RPMI8226 (cell line): ENCODE measurements at regions not wholly inside any gene's neighbourhood (a gene's known extent, or its start where the extent isn't known, plus 50 kb on each side); places are given as distances from the start of the nearest gene placed in this dataset.
"Not testable (repeated sequence)": the region's sequence is repeated elsewhere in the genome, so short reads cannot be mapped to it uniquely, and the experiment has no call there.

ENCODE experiments used
- DNase-seq: peaks from one replicate; pipeline ENCODE4 v3.0.0-alpha.2; 2015

- no peak for DNase-seq
Observed at GRCh38 chr11:69205743-69206612, 50.2 kb downstream of the SMIM38 start.

- DNase-seq: not testable (repeated sequence)
Observed at GRCh38 chr11:69206613-69206965, 50.9 kb downstream of the SMIM38 start.

DNA sequence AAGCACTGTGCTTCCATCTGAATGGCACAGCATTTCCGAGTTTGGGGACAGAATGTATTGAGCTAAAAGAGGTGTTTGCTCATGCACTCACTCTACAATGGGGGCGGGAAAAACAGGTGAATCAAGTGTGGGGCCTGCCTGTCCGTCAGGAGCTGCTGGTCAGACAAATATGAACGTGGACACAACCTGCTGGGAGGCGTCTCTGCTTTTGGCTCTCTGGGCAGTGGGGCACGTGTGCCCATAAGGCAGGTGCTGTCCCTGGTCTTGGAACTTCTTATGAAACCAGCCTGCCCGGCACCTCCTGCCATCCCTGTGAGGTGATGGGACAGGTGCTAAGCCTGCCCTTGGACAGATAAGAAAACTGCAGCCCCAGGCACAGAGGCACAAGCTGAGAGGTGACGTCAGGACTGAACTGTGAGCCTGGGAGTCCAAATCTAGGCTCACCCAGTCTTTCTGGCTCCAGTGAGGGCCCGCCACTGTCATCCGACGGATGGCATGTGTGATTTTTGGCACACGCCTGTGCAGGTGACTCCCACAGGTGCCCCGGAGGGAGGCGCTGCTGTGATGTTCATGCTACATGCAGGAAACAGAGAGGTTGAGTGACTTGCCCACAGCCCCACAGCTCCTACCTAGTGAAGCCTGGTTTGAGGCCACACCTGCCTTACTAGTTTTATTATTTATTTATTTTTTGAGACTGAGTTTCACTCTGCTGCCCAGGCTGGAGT, 51.6 kb downstream of the SMIM38 start:
- peak; percentile 48 for DNase-seq

DNA sequence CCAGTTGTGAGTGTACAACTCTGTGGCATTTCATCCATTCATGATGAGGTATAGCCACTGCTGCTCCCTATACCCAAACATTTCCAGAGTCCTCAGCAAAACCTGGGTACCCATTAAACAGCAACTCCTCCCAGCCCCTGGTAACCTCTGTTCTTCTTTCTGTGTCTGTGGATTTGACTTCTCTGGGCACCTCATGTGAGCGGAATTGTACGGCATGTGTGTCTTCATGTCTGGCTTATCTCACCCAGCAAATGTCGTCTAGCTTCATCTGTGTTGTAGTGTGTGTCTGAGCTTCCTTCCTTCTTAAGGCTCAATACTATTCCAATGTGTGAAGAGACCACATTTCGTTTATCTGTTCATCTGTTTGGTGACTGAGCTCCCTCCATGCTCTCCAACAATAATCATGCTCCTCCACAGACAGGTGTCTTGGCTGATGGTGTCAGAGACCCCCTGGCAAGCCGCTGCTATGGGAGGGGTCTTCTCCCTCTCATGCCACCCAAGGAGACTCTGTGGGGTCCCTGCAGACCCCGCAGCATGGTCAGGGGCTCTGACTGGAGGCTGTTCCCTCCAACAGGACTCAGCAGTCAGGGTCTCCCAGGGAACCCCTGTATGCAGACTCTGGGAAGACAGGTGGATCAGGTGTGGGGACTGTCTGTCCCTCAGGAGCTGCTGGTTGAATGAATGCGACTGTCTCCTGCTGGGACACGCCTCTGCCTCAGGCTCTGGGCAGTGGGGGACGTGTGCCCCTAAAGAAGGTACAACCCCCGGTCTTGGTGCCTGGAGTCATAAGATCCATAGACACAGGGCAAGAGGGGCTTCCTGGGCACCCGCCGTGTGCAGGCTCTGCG, 52.7 kb downstream of the SMIM38 start:
- DNase-seq: no peak

- no peak for DNase-seq
Observed at GRCh38 chr11:69209038-69209350, 53.3 kb downstream of the SMIM38 start.

DNA sequence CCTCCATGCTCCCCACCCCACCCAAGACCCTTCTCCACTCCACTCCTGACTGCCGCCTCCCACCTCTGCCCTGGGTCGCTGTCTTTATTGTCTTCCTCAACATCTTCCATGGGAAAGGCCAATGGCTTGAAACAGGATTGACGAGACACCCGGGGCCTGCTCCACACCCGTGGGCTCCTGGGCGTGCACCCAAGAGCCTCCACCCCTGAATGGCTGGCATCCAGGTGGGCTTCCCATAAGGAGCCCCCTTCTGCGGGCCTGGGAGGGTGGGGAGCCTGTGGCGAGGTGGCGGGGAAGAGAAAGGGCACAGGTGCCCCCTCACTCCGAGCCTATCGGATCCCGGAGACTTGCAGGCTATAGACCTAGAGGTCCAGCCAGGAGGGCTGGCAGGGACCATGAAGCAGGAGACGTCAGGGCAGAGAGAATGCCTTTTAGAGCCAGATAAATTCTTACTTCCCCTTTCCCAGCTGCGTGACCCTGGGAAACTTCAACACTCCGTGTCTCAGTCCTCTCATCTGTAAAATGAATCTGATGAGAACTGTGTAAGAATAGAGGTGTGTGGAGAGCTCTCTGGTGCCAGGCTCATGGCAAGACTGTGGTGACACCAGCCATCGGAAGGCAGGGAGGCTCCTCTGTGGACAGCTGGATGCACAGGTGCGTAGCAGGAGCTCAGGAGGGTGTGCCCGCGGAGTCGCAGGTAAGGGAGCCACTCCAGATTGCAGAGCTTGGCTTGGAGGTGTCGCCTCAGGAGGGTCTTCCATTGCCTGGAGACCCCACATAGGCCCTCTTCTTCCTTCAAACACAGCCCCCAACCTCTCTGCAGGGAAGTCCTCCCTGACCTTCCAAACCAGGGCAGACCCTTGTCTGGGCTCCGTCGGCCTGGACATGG, 53.9 kb downstream of the SMIM38 start:
- no peak for DNase-seq

GRCh38 chr11:69210310-69211035, 54.7 kb downstream of the SMIM38 start:
- peak; percentile 24 for DNase-seq

DNA sequence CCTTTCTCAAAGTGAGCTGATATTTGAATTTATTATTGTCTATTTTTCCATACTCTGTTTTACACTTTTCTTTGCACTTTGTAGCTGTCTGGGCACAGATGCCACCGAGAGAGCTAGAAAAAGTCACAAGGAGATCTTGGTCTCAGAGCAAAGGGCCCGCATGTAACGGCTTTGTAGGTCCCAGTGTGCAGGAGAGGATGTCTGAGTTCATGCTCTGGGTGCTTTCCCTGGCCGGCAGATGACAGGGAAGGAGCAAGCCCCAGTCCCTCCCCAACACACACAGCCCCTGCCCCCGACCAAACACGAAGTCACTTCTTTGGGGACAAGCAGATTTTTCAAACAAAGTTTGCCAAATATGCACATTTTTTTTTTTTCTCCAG, 55.8 kb downstream of the SMIM38 start:
- no peak for DNase-seq

DNA sequence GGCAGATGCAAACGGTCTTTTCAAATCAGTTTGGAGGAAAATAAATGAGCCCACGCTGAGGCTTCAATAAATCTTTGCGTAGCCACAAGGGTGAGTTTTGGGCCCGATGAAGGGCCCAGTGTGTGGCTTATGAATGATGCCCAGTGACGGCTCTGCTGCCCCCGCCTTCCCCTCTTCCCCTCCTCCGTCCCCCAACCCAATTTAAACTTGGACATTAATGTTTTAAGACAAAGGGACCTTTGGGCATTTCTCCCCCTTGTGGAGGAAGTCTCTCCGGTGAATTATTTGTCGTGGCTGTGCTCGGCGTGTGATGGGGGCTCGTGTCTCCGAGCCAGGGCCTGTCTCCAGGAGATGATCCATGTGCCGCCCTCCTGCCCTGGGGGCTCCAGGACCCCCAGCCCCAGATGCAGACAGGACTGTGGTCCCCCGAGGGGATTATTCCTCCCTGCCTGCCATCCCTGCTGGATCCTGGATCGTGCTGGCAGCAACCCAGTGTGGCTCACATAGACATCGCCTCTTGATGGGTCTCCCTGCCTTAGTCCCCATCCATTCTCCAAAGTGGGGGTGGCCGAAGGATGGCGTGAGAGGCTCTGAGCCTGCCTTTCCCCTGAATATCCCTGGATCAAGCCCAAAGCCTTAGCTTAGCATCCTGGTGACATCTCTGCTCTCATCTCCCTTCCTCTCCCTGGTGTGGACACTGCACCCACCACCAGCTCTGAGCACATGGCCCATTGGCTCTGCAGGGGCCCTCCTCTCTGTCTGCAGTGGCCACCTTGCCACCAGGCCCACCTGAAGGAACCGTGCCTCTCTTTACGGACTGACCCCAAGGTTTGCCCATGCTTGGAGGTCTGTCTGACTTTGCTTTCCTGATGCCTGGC, 56.4 kb downstream of the SMIM38 start:
- DNase-seq: no peak

GRCh38 chr11:69212798-69213110, 57.0 kb downstream of the SMIM38 start:
- no peak for DNase-seq

DNA sequence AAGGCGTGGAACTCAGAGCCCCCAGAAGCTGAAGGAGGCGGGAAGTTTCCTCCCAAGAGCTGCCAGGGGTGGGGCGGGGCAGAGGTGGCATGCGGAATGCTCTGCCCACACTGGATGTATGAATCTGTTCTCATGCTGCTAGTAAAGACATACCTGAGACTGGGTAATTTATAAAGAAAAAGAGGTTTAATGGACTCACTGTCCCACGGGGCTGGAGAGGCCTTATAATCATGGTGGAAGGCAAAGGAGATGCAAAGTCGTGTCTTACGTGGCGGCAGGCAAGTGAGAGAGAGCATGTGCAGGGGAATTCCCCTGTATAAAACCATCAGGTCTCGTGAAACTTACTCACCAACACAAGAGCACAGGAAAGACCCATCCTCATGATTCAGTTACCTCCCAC, 57.6 kb downstream of the SMIM38 start:
- no peak for DNase-seq

- no peak for DNase-seq
Observed at GRCh38 chr11:69213964-69214363, 58.2 kb downstream of the SMIM38 start.

- no peak for DNase-seq
Observed at GRCh38 chr11:69215216-69215615, 59.5 kb downstream of the SMIM38 start.

GRCh38 chr11:69215784-69216415, 60.2 kb downstream of the SMIM38 start:
- no peak for DNase-seq

DNA sequence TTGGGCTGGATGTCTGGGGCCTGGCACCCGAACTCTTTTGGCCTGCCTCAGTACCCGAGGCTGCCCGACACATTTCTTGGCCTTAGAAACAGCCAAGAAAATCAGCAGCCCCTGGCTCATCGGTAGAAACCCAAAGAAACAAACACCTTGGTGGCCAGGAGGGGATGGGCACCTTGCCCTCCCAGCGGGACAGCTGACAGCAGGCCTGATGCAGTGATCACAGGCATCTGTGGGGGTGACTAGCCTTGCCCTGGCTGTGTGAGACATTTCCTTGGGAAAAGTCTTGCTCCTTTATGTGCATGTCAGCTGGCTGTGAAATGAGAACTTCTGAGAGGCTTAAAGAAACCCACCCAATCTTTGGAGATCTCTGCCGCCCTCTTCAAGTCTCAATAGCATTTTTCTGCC, 60.9 kb downstream of the SMIM38 start:
- no peak for DNase-seq

DNA sequence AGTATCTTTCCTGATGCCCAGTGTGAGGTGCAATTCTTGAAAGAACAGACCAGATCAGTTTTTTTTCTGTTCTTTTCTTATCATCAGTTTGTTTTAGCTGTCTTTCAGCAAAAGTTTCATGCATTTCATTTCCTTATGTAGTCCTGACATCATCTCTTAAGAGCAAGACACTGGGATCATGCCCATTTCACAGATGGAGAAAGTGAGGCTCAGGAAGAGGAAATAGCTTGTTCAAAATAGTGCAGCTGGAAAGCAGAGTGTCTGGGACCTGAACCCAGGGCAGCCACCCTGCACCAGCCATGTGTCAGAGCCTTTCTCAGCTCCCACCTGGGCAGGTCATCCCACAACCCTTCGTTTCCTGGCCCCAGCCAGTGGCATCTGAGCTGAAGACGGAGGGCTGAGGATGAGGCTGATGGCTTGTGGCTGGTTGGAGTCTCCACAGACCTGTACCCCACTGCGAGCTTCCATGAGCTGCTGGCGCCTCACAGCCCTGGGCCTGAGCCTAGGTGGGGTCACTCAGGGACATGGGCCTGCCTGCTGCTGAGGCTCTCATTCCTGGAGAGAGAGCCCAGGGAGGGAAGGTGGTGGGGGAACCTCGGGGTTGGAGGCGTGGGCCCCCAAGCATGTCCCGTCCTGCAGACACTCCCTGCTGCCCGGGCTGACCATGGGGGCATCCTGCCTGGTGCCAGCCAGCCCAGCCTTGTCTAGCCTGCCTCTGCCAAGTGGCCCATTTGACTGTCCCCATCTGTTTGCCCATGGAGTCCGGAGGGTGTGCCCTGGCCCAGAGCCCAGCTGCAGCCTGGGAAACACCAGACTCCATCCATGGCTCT, 61.8 kb downstream of the SMIM38 start:
- no peak for DNase-seq

DNA sequence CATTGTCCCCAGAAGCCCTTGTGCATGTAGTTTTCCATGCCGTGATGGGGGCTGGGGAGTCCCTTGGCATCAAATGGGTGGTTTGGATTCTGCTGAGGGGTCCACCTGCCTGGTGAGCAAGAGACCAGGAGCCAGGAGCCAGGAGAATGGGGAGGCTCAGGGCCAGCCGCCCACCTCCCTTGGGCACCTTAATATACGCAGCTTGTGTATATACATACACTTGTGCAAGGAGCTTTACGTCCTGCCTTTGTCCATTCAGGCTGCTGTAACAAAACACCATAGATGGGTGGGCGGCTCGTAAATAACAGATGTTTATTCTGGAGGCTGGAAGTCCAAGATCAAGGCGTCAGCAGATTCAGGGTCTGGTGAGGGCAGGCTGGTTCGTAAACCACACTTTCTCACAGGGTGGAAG, 62.5 kb downstream of the SMIM38 start:
- no peak for DNase-seq

DNA sequence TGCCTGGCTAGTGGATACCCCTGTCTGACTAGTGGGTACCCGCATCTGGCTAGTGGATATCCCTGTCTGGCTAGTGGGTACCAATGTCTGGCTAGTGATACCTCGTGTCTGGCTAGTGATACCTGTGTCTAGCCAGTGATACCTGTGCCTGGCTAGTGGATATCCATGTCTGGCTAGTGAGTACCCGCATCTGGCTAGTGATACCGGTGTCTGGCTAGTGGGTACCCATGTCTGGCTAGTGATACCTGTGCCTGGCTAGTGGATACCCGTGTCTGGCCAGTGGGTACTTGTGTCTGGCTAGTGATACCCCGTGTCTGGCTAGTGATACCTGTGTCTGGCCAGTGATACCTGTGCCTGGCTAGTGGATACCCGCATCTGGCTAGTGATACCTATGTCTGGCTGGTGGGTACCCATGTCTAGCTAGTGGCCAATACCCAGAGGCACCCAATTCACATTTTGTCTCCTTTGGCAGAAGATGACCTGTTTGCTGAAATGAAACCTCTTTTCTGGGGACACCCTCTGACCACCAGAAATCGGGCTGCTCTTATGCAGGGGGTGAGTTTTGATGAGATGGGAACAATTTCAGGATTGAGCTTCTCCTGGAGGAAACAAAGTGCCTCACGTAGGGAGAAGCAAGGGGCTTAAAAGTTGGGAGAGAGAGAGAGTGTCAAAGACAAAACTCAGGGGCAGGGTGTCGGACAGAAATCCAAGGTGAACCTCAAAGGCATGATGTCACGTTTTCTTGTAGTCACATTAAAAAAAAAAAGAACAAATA, 63.4 kb downstream of the SMIM38 start:
- no peak for DNase-seq

GRCh38 chr11:69219991-69220390, 64.3 kb downstream of the SMIM38 start:
- no peak for DNase-seq
